K562 (cell line): ENCODE measurements at regions not wholly inside any gene's neighbourhood (a gene's known extent, or its start where the extent isn't known, plus 50 kb on each side); places are given as distances from the start of the nearest gene placed in this dataset.

Experiments
- ATAC-seq: fragments of 200-7000 bp; cut with Tn5 transposase; 3 replicates; pipeline ENCODE4 v1.9.1; 2020; ENCODE audit warnings: moderate library complexity
- BruUV-seq: library from RNA; stranded (reverse); fragments of 400-500 nt; replicated peaks from 2 replicates; lab custom pipeline; 2021; lab: Mats Ljungman, UMichigan
- CTCF ChIA-PET: fragments of 300-600 bp; formaldehyde crosslinking; extraction: SDS; loops from one replicate; lab custom pipeline; 2021; ENCODE audit warnings: low intra/inter-chr PET ratio; lab: Yijun Ruan, JAX
- POLR2A ChIA-PET: fragments of 300-600, 350-650 bp; sonication (Branson Sonifier 250); formaldehyde crosslinking; extraction: SDS; loops from one replicate; lab custom pipeline; 2021; ENCODE audit warnings: antibody characterized with exemption, inconsistent platforms; lab: Yijun Ruan, JAX
- DNase-seq, 4 experiments: peaks; one replicate each; pipeline versions ENCODE4 v3.0.0 to v3.0.0-alpha.2; 2011 to 2018; ENCODE audit warnings: low spot score in 3 of 4, mixed read lengths in 3 of 4; ENCODE audit errors: extremely low read depth in 1 of 4
- FAIRE-seq: peaks from 2 replicates; lab custom pipeline; 2011; peaks lifted over from hg19 to GRCh38; lab: Jason Lieb, UNC
- H2AFZ ChIP-seq: 2 replicates; pipeline ENCODE4 v1.6.0; 2011; ENCODE audit warnings: low read depth, low read length, control low read depth, inconsistent platforms
- H3K27ac ChIP-seq: fragments of 200-600 bp; 3 replicates; pipeline ENCODE4 v1.8.0; 2011; ENCODE audit warnings: low read depth, mild to moderate bottlenecking, control low read depth, inconsistent platforms, low read length, moderate library complexity, mixed read lengths; ENCODE audit errors: extremely low read depth
- H3K27me3 ChIP-seq, 2 experiments: fragments of 300-600 bp in 1 of 2; 2 replicates in 1 of 2; 3 replicates in 1 of 2; pipeline versions ENCODE4 v1.6.0 to v1.8.0; 2011; ENCODE audit warnings: inconsistent platforms in 2 of 2, low read length in 2 of 2, mild to moderate bottlenecking in 1 of 2, mixed read lengths in 1 of 2, moderate library complexity in 1 of 2; ENCODE audit not compliant: control insufficient read depth in 2 of 2, insufficient read depth in 2 of 2
- H3K36me3 ChIP-seq: fragments of 300-600 bp; 3 replicates; pipeline ENCODE4 v1.8.0; 2011; ENCODE audit warnings: mild to moderate bottlenecking, low read length, inconsistent platforms; ENCODE audit not compliant: control insufficient read depth, insufficient read depth
- H3K4me1 ChIP-seq, 2 experiments: fragments of 200-600 bp in 1 of 2; replicated peaks in 1 of 2; 2 replicates in 1 of 2; 3 replicates in 1 of 2; pipeline versions ENCODE4 v1.5.1 to v1.8.0; 2011; ENCODE audit warnings: inconsistent platforms in 2 of 2, low read length in 2 of 2, mild to moderate bottlenecking in 1 of 2, mixed read lengths in 1 of 2, moderate library complexity in 1 of 2; ENCODE audit not compliant: control insufficient read depth in 2 of 2, insufficient read depth in 2 of 2
- H3K4me2 ChIP-seq: 2 replicates; pipeline ENCODE4 v1.6.1; 2011; ENCODE audit warnings: low read length, control low read depth, inconsistent platforms, mixed read lengths; ENCODE audit not compliant: insufficient read depth
- H3K4me3 ChIP-seq: fragments of 200-600 bp; sonication (generic), shearing (Covaris generic); 2 replicates; pipeline ENCODE4 v1.5.1; 2016; ENCODE audit warnings: control low read depth, inconsistent platforms
- H3K79me2 ChIP-seq: fragments of 200-600 bp; 3 replicates; pipeline ENCODE4 v1.8.0; 2011; ENCODE audit warnings: low read length, inconsistent platforms; ENCODE audit not compliant: control insufficient read depth, insufficient read depth
- H3K9ac ChIP-seq, 2 experiments: 2 replicates each; pipeline versions ENCODE4 v1.6.0 to v1.6.1; 2011; ENCODE audit warnings: low read depth in 2 of 2, low read length in 2 of 2, control low read depth in 1 of 2, inconsistent platforms in 1 of 2, mild to moderate bottlenecking in 1 of 2, mixed read lengths in 1 of 2; ENCODE audit not compliant: insufficient read depth in 1 of 2
- H3K9me1 ChIP-seq: one replicate; pipeline ENCODE4 v1.6.0; 2011; ENCODE audit warnings: inconsistent platforms, mild to moderate bottlenecking, low read length, moderate library complexity; ENCODE audit not compliant: control insufficient read depth, insufficient read depth
- H3K9me3 ChIP-seq: replicated peaks from 2 replicates; pipeline ENCODE4 v1.5.1; 2011; ENCODE audit warnings: low read depth, low read length, inconsistent platforms; ENCODE audit not compliant: control insufficient read depth, insufficient read depth
- H4K20me1 ChIP-seq: replicated peaks from 2 replicates; pipeline ENCODE4 v1.6.1; 2011; ENCODE audit warnings: low read length, inconsistent platforms, mixed read lengths; ENCODE audit not compliant: control insufficient read depth, insufficient read depth
- CTCF ChIP-seq, 3 experiments: IDR thresholded peaks in 2 of 3; conservative IDR thresholded peaks in 1 of 3; 2 replicates each; pipeline ENCODE4 v1.5.1; 2011 to 2012; ENCODE audit warnings: low read length in 3 of 3, mild to moderate bottlenecking in 3 of 3, control low read depth in 2 of 3, improper control_type of control experiment in 1 of 3, inconsistent platforms in 1 of 3, low read depth in 1 of 3, mixed read lengths in 1 of 3, moderate library complexity in 1 of 3; ENCODE audit not compliant: insufficient read depth in 2 of 3
- DIDO1 ChIP-seq: fragments of 450-650 bp; IDR thresholded peaks from 2 replicates; pipeline ENCODE4 v1.6.1; 2016; ENCODE audit warnings: low read depth, missing biosample characterization, missing genetic modification characterization
- ETV1 ChIP-seq: fragments of 450-650 bp; conservative IDR thresholded peaks from 2 replicates; pipeline ENCODE4 v1.6.1; 2016; ENCODE audit warnings: missing genetic modification characterization, control low read depth, low read depth, missing compliant biosample characterization
- GTF2B ChIP-seq: IDR thresholded peaks from 2 replicates; pipeline ENCODE4 v1.6.1; 2011; ENCODE audit not compliant: insufficient read length; ENCODE audit errors: extremely low read depth
- WGBS: fragments of 100-300 bp; shearing (Covaris generic); methylation state at CpG from one replicate; pipeline ENCODE4 v1.1.6; 2016; ENCODE audit warnings: low coverage, mixed read lengths; ENCODE audit not compliant: insufficient coverage; ENCODE audit errors: missing lambda C conversion rate; 5-methylcytosine and 5-hydroxymethylcytosine counted together
- in situ Hi-C: fragments of 300-500 bp; cut with MboI; formaldehyde crosslinking; loops from 4 replicates; pipeline ENCODE4 v1.15.0; 2018; ENCODE audit warnings: inconsistent platforms, mixed read lengths
- intact Hi-C: fragments of 100-400 bp; cut with micrococcal nuclease; formaldehyde crosslinking; loops from 2 replicates; pipeline ENCODE4 v1.14.2; 2022

- peaks cover 0 to 10% of the 10 kb centered on the region in 2 experiments; a peak in 2 of 5 replicates for H3K27me3 ChIP-seq
- no peaks in the 10 kb centered on the region for H3K9me3 ChIP-seq
- TF ChIP-seq ETV1 (tag) (no peak), DIDO1 (no peak), GTF2B (no peak), CTCF (IDR thresholded peaks at IDR 0.05 in 2 of 3, conservative IDR thresholded peaks at IDR 0.05 in 1 of 3; ENCODE audit: insufficient read depth in 2 of 3, low read depth in 1 of 3, low read length in 3 of 3) (no peak)
- TF ChIP-seq, all 486 proteins: peak for 0
- POLR2A ChIA-PET = interaction anchor here (0.9 kb wide), 1 partner anchor 137 kb away, joined by 3 read pairs; no protein-coding TSS in a partner anchor
- ATAC-seq (no peak), DNase-seq (no peak), FAIRE-seq (no peak)
- 0% methylated on average over 7 of the region's 7 CpGs for WGBS
- Histone ChIP-seq H3K36me3 (no peaks in the 10 kb centered on the region), H3K9me1 (no peaks in the 10 kb centered on the region), H2AFZ (no peak overlapping the region), H3K79me2 (no peaks in the 10 kb centered on the region), H3K9ac (no peak overlapping the region), H4K20me1 (no peaks in the 10 kb centered on the region; the same call in none of the 2 replicates), H3K4me1 (no peaks in the 10 kb centered on the region), H3K27ac (no peak overlapping the region), H3K4me3 (no peak overlapping the region), H3K4me2 (no peak overlapping the region)
- in situ Hi-C loops (no loop called here), intact Hi-C loops (no loop called here)
- CTCF ChIA-PET = no interaction called here
- BruUV-seq = no TSS peak
Measured at GRCh38 chr11:45572354-45573123, 92.9 kb downstream of the CHST1 start.
